ENCODE measurements at regions not wholly inside any gene's neighbourhood (a gene's known extent, or its start where the extent isn't known, plus 50 kb on each side); places are given as distances from the start of the nearest gene placed in this dataset.

GRCh38 chr6:135568379-135568778 is 70.8 kb upstream of the AHI1 start:
- ATAC-seq: peak; percentile 45
- intact Hi-C loops (cut with DNase I): no loop called here

GRCh38 chr6:135572051-135572450 is 74.5 kb upstream of the AHI1 start:
- H3K4me3 ChIP-seq: no peak overlapping the region
- intact Hi-C loops (cut with DNase I): no loop called here
- no peak overlapping the region for H3K27ac ChIP-seq
- no peaks in the 10 kb centered on the region for H3K4me1 ChIP-seq
- no peaks in the 10 kb centered on the region for H3K9me3 ChIP-seq
- no peaks in the 10 kb centered on the region for H3K36me3 ChIP-seq
- DNase-seq: no peak
- H3K27me3 ChIP-seq: no peaks in the 10 kb centered on the region
- ATAC-seq: no peak
- no peak for TF ChIP-seq CTCF (IDR thresholded peaks at IDR 0.05)

More at GRCh38 chr6:135568379-135568778, 70.8 kb upstream of the AHI1 start:
- DNase-seq: peak in 2 of 4 donors; percentile 9 to 48
- no peak for TF ChIP-seq CTCF (IDR thresholded peaks at IDR 0.05)
- Histone ChIP-seq H3K4me3 (no peak overlapping the region), H3K36me3 (no peaks in the 10 kb centered on the region), H3K27me3 (no peaks in the 10 kb centered on the region), H3K4me1 (no peaks in the 10 kb centered on the region), H3K27ac (no peak overlapping the region), H3K9me3 (no peaks in the 10 kb centered on the region)

- Histone ChIP-seq H3K36me3 (no peaks in the 10 kb centered on the region), H3K9me3 (no peaks in the 10 kb centered on the region), H3K27me3 (no peaks in the 10 kb centered on the region), H3K4me1 (no peaks in the 10 kb centered on the region), H3K27ac (no peak overlapping the region), H3K4me3 (no peak overlapping the region)
- TF ChIP-seq CTCF (IDR thresholded peaks at IDR 0.05): no peak
- intact Hi-C loops (cut with DNase I): no loop called here
- no peak for ATAC-seq
- no peak for DNase-seq
Measured at GRCh38 chr6:135575629-135576028, 78.1 kb upstream of the AHI1 start.

GRCh38 chr6:135576055-135576454 is 78.5 kb upstream of the AHI1 start:
- no peak for TF ChIP-seq CTCF (IDR thresholded peaks at IDR 0.05)
- Histone ChIP-seq H3K4me3 (no peak overlapping the region), H3K4me1 (no peaks in the 10 kb centered on the region), H3K27me3 (no peaks in the 10 kb centered on the region), H3K36me3 (no peaks in the 10 kb centered on the region), H3K9me3 (no peaks in the 10 kb centered on the region), H3K27ac (no peak overlapping the region)
- DNase-seq (no peak), ATAC-seq (peak; percentile 88)
- intact Hi-C loops (cut with DNase I): no loop called here

- Histone ChIP-seq H3K36me3 (no peaks in the 10 kb centered on the region), H3K27ac (no peak overlapping the region), H3K4me3 (no peak overlapping the region), H3K4me1 (no peaks in the 10 kb centered on the region), H3K9me3 (no peaks in the 10 kb centered on the region), H3K27me3 (no peaks in the 10 kb centered on the region)
- no peak for DNase-seq
- intact Hi-C loops (cut with DNase I): no loop called here
- ATAC-seq: no peak
- TF ChIP-seq CTCF (IDR thresholded peaks at IDR 0.05): no peak
Measured at GRCh38 chr6:135577059-135577538, 79.6 kb upstream of the AHI1 start.

All from left lung (tissue), 4 donors.